GM19240 (cell line): ENCODE measurements at regions not wholly inside any gene's neighbourhood (a gene's known extent, or its start where the extent isn't known, plus 50 kb on each side); places are given as distances from the start of the nearest gene placed in this dataset.
"Not testable (repeated sequence)": the region's sequence is repeated elsewhere in the genome, so short reads cannot be mapped to it uniquely, and the experiment has no call there.

Experiments used
- DNase-seq: peaks from one replicate; pipeline ENCODE4 v3.0.0; 2011; ENCODE audit warnings: low spot score; ENCODE audit not compliant: insufficient read length

- no peak for DNase-seq
Observed at GRCh38 chr5:135182675-135183074, 148.6 kb upstream of the PITX1 start.

GRCh38 chr5:135181653-135182052, 147.6 kb upstream of the PITX1 start:
- no peak for DNase-seq

GRCh38 chr5:135179308-135179980, 145.4 kb upstream of the PITX1 start:
- no peak for DNase-seq

GRCh38 chr5:135178476-135179155, 144.6 kb upstream of the PITX1 start:
- DNase-seq, result no peak

- DNase-seq, result no peak
Observed at GRCh38 chr5:135177591-135177990, 143.6 kb upstream of the PITX1 start.

- DNase-seq, result no peak
Observed at GRCh38 chr5:135176991-135177390, 143.0 kb upstream of the PITX1 start.

- DNase-seq, result no peak
Observed at GRCh38 chr5:135174315-135175096, 140.5 kb upstream of the PITX1 start.

GRCh38 chr5:135173662-135174290, 139.7 kb upstream of the PITX1 start:
- DNase-seq, result no peak

- no peak for DNase-seq
Observed at GRCh38 chr5:135172718-135173117, 138.7 kb upstream of the PITX1 start.

GRCh38 chr5:135171336-135171735, 137.3 kb upstream of the PITX1 start:
- DNase-seq, result no peak

- DNase-seq, result no peak
Observed at GRCh38 chr5:135170500-135170899, 136.5 kb upstream of the PITX1 start.

GRCh38 chr5:135169753-135170152, 135.7 kb upstream of the PITX1 start:
- no peak for DNase-seq

GRCh38 chr5:135167634-135168033, 133.6 kb upstream of the PITX1 start:
- no peak for DNase-seq

- DNase-seq, result not testable (repeated sequence)
Observed at GRCh38 chr5:135164873-135165614, 131.0 kb upstream of the PITX1 start.

- no peak for DNase-seq
Observed at GRCh38 chr5:135163964-135164363, 129.9 kb upstream of the PITX1 start.

GRCh38 chr5:135163391-135163790, 129.4 kb upstream of the PITX1 start:
- no peak for DNase-seq

- no peak for DNase-seq
Observed at GRCh38 chr5:135162661-135163265, 128.7 kb upstream of the PITX1 start.

GRCh38 chr5:135161221-135161620, 127.2 kb upstream of the PITX1 start:
- no peak for DNase-seq

GRCh38 chr5:135160036-135160675, 126.1 kb upstream of the PITX1 start:
- no peak for DNase-seq

GRCh38 chr5:135159626-135160025, 125.6 kb upstream of the PITX1 start:
- no peak for DNase-seq
